Neural progenitor cell (in vitro differentiated cells): ENCODE measurements at regions not wholly inside any gene's neighbourhood (a gene's known extent, or its start where the extent isn't known, plus 50 kb on each side); places are given as distances from the start of the nearest gene placed in this dataset.

Experiments
- DNase-seq: peaks from one replicate; pipeline ENCODE4 v3.0.0-alpha.2; 2016; ENCODE audit warnings: low spot score
- H2AFZ ChIP-seq: fragments of 200-600 bp; sonication (generic); replicated peaks from 2 replicates; pipeline ENCODE4 v1.6.1; 2016; ENCODE audit warnings: antibody characterized with exemption
- H3F3A ChIP-seq: fragments of 200-600 bp; sonication (generic); 2 replicates; pipeline ENCODE4 v1.6.1; 2016; ENCODE audit warnings: antibody characterized with exemption, low read depth
- H3K27ac ChIP-seq: fragments of 200-600 bp; sonication (generic); 2 replicates; pipeline ENCODE4 v1.5.1; 2016; ENCODE audit warnings: mild to moderate bottlenecking
- H3K27me3 ChIP-seq: fragments of 200-600 bp; sonication (generic); 2 replicates; pipeline ENCODE4 v1.6.1; 2016; ENCODE audit warnings: mild to moderate bottlenecking, moderate library complexity
- H3K36me3 ChIP-seq: fragments of 200-600 bp; sonication (generic); 2 replicates; pipeline ENCODE4 v1.5.1; 2016
- H3K4me1 ChIP-seq: fragments of 200-600 bp; sonication (generic); 2 replicates; pipeline ENCODE4 v1.6.1; 2016; ENCODE audit warnings: mixed run types
- H3K4me2 ChIP-seq: fragments of 200-600 bp; sonication (generic); 2 replicates; pipeline ENCODE4 v1.6.1; 2016
- H3K4me3 ChIP-seq: fragments of 200-600 bp; sonication (generic); 2 replicates; pipeline ENCODE4 v1.5.1; 2016
- H3K79me2 ChIP-seq: fragments of 200-600 bp; sonication (generic); 2 replicates; pipeline ENCODE4 v1.6.1; 2016; ENCODE audit warnings: low read depth
- H3K9ac ChIP-seq: fragments of 200-600 bp; sonication (generic); 2 replicates; pipeline ENCODE4 v1.6.1; 2016
- H3K9me3 ChIP-seq: fragments of 200-600 bp; sonication (generic); 2 replicates; pipeline ENCODE4 v1.5.1; 2016; ENCODE audit warnings: low read depth
- H4K20me1 ChIP-seq: fragments of 200-600 bp; sonication (generic); 2 replicates; pipeline ENCODE4 v1.6.1; 2016; ENCODE audit warnings: low read depth
- H3K27ac Mint-ChIP-seq: 3 replicates; pipeline ENCODE4 v1.8.0; 2021; ENCODE audit warnings: mixed read lengths
- H3K27me3 Mint-ChIP-seq: 2 replicates; pipeline ENCODE4 v1.8.0; 2022; ENCODE audit warnings: low read depth, mild to moderate bottlenecking, inconsistent platforms, moderate library complexity, mixed read lengths; ENCODE audit not compliant: insufficient read depth
- H3K36me3 Mint-ChIP-seq: 3 replicates; pipeline ENCODE4 v1.8.0; 2021; ENCODE audit warnings: mixed read lengths
- H3K4me1 Mint-ChIP-seq: 3 replicates; pipeline ENCODE4 v1.8.0; 2021; ENCODE audit warnings: mixed read lengths
- H3K4me3 Mint-ChIP-seq: 3 replicates; pipeline ENCODE4 v1.8.0; 2021; ENCODE audit warnings: mild to moderate bottlenecking, moderate library complexity, mixed read lengths
- H3K9me3 Mint-ChIP-seq: 3 replicates; pipeline ENCODE4 v1.8.0; 2020; ENCODE audit warnings: mixed read lengths
- EZH2 ChIP-seq: fragments of 200-600 bp; sonication (generic); IDR thresholded peaks from 2 replicates; pipeline ENCODE4 v1.6.1; 2017; ENCODE audit warnings: antibody characterized with exemption, mild to moderate bottlenecking, moderate library complexity
- EZH2phosphoT487 ChIP-seq: fragments of 200-600 bp; sonication (generic); IDR thresholded peaks from 2 replicates; pipeline ENCODE4 v1.6.1; 2017; ENCODE audit warnings: antibody characterized with exemption
- TF ChIP-seq, protein P1 (sequence below): fragments of 200-600 bp; sonication (generic); IDR thresholded peaks from 2 replicates; pipeline ENCODE4 v1.5.1; 2017; ENCODE audit warnings: antibody characterized with exemption, mild to moderate bottlenecking

DNA sequence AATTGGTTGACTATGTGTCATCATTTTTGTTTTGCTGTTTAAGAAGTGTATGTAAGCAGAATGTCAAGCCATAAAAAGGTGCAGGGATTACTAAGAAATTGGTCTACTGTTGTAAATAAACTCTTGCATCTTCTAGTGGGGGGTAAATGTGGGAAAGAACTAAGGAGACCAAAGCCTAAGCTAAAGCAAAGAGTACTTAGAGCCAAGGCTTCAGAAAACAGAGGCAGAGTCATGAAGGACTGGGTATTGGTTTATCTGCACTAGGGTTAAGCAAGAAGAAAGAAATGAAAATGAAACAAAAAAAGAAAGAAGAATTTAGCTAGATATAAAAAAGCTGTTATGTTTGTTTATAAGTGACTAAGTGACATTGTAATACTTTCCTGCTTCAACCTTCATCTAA is 628.1 kb downstream of the METTL15 start:
- DNase-seq = no peak
- Histone ChIP-seq H3K36me3 (no peaks in the 10 kb centered on the region), H3K4me2 (no peak overlapping the region), H3K27ac (no peak overlapping the region), H3K4me1 (no peaks in the 10 kb centered on the region), H2AFZ (no peak overlapping the region), H3K27me3 (no peaks in the 10 kb centered on the region), H3K79me2 (no peaks in the 10 kb centered on the region), H3F3A (no peaks in the 10 kb centered on the region), H3K4me3 (no peak overlapping the region), H3K9me3 (no peaks in the 10 kb centered on the region), H4K20me1 (no peaks in the 10 kb centered on the region), H3K9ac (no peak overlapping the region)
- Mint-ChIP-seq H3K27ac (no peak overlapping the region), H3K4me3 (no peak overlapping the region), H3K9me3 (no peaks in the 10 kb centered on the region), H3K36me3 (no peaks in the 10 kb centered on the region), H3K4me1 (no peaks in the 10 kb centered on the region), H3K27me3 (no peaks in the 10 kb centered on the region)
- no peak for TF ChIP-seq EZH2phosphoT487
- TF ChIP-seq EZH2 = no peak
- TF ChIP-seq, protein P1, sequence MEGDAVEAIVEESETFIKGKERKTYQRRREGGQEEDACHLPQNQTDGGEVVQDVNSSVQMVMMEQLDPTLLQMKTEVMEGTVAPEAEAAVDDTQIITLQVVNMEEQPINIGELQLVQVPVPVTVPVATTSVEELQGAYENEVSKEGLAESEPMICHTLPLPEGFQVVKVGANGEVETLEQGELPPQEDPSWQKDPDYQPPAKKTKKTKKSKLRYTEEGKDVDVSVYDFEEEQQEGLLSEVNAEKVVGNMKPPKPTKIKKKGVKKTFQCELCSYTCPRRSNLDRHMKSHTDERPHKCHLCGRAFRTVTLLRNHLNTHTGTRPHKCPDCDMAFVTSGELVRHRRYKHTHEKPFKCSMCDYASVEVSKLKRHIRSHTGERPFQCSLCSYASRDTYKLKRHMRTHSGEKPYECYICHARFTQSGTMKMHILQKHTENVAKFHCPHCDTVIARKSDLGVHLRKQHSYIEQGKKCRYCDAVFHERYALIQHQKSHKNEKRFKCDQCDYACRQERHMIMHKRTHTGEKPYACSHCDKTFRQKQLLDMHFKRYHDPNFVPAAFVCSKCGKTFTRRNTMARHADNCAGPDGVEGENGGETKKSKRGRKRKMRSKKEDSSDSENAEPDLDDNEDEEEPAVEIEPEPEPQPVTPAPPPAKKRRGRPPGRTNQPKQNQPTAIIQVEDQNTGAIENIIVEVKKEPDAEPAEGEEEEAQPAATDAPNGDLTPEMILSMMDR = no peak

DNA sequence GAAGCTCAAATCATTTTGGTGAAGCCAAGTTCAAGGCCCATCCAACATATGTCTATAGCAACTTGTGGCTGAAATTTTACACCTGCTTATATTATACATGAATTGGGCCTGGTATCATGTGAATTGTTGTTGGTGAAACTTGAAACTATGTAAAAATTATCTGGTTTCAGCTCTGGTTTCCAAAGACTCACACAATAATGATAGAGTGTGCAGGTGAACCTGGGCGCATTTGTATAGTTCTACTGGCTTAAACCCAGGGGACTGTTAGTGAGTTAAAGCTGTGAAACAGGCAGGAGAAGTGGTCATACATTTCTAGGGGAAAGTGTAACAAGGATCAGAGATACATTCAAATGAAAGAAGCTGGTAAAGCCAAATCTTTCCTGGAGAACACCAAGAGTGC is 627.3 kb downstream of the METTL15 start:
- no peaks in the 10 kb centered on the region for H3K36me3 ChIP-seq
- no peak overlapping the region for H3K4me3 ChIP-seq
- Mint-ChIP-seq H3K27me3 (no peaks in the 10 kb centered on the region), H3K36me3 (no peaks in the 10 kb centered on the region), H3K4me3 (no peak overlapping the region), H3K9me3 (no peaks in the 10 kb centered on the region), H3K4me1 (no peaks in the 10 kb centered on the region), H3K27ac (no peak overlapping the region)
- no peak overlapping the region for H3K4me2 ChIP-seq
- no peak for DNase-seq
- no peaks in the 10 kb centered on the region for H3F3A ChIP-seq
- no peaks in the 10 kb centered on the region for H4K20me1 ChIP-seq
- H3K27me3 ChIP-seq = no peaks in the 10 kb centered on the region
- H3K9ac ChIP-seq = no peak overlapping the region
- H3K27ac ChIP-seq = no peak overlapping the region
- no peaks in the 10 kb centered on the region for H3K9me3 ChIP-seq
- H3K79me2 ChIP-seq = no peaks in the 10 kb centered on the region
- no peaks in the 10 kb centered on the region for H3K4me1 ChIP-seq
- TF ChIP-seq, protein P1 = no peak
- TF ChIP-seq EZH2phosphoT487 (no peak), EZH2 (no peak)
- no peak overlapping the region for H2AFZ ChIP-seq

DNA sequence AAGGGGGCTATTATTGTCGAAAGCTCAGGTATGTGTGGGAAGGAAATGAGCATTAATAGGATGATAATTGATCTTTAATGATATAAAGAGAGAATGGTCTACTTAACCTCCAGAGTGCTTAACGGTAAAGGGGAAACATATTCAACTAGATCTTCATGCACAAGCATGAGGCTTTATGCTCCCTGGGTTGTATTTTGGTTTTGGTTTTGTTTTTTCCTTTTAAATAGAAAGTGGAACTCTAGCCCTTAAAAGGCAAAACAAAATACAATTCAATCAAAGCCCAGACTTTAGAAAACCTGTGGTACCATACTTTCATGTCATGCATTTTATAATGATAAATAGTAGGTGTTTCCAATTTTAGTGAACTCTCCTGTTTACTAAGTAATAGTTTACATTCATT is 622.7 kb downstream of the METTL15 start:
- H3K4me3 Mint-ChIP-seq = no peak overlapping the region
- Histone ChIP-seq H3K9ac (no peak overlapping the region), H3K36me3 (no peaks in the 10 kb centered on the region), H4K20me1 (no peaks in the 10 kb centered on the region), H3K4me1 (peaks cover 8% of the 10 kb centered on the region), H3F3A (no peaks in the 10 kb centered on the region), H3K27me3 (no peaks in the 10 kb centered on the region), H3K4me3 (no peak overlapping the region), H3K4me2 (no peak overlapping the region), H2AFZ (no peak overlapping the region), H3K9me3 (no peaks in the 10 kb centered on the region), H3K79me2 (no peaks in the 10 kb centered on the region), H3K27ac (no peak overlapping the region)
- TF ChIP-seq, protein P1 = no peak
- TF ChIP-seq EZH2 (no peak), EZH2phosphoT487 (no peak)
- no peak overlapping the region for H3K27ac Mint-ChIP-seq
- H3K4me1 Mint-ChIP-seq = no peaks in the 10 kb centered on the region
- no peaks in the 10 kb centered on the region for H3K27me3 Mint-ChIP-seq
- DNase-seq = no peak
- no peaks in the 10 kb centered on the region for H3K9me3 Mint-ChIP-seq
- H3K36me3 Mint-ChIP-seq = no peaks in the 10 kb centered on the region

DNA sequence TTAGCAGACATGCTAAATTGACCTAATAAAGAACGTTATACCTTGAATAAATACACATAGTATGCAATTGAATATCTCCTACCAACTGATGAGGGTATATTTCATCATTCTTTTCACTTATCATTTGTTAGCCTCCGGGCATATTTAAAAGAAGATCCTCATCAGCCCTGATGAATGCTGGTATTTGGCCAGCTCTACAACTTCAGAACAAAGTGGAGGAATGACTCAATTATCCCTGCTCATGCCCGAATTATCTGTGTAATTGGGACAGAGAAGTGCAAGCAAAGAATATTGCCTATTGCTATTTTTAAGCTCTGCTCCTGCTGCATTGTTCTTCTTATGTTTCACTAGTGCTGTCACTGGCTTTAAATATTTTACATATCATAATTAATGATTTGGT is 622.1 kb downstream of the METTL15 start:
- Mint-ChIP-seq H3K4me3 (no peak overlapping the region), H3K27ac (no peak overlapping the region), H3K9me3 (no peaks in the 10 kb centered on the region), H3K27me3 (no peaks in the 10 kb centered on the region), H3K4me1 (no peaks in the 10 kb centered on the region), H3K36me3 (no peaks in the 10 kb centered on the region)
- no peaks in the 10 kb centered on the region for H3K36me3 ChIP-seq
- H3K79me2 ChIP-seq = no peaks in the 10 kb centered on the region
- H4K20me1 ChIP-seq = no peaks in the 10 kb centered on the region
- H3K27ac ChIP-seq = no peak overlapping the region
- no peaks in the 10 kb centered on the region for H3K9me3 ChIP-seq
- DNase-seq = no peak
- no peak overlapping the region for H3K4me2 ChIP-seq
- no peak overlapping the region for H2AFZ ChIP-seq
- TF ChIP-seq EZH2phosphoT487 (no peak), EZH2 (no peak)
- TF ChIP-seq, protein P1 = no peak
- no peak overlapping the region for H3K4me3 ChIP-seq
- no peak overlapping the region for H3K9ac ChIP-seq
- no peaks in the 10 kb centered on the region for H3K27me3 ChIP-seq
- no peaks in the 10 kb centered on the region for H3F3A ChIP-seq
- peaks cover 8% of the 10 kb centered on the region for H3K4me1 ChIP-seq
